ENCODE measurements at regions not wholly inside any gene's neighbourhood (a gene's known extent, or its start where the extent isn't known, plus 50 kb on each side); places are given as distances from the start of the nearest gene placed in this dataset.

GRCh38 chr16:6822041-6822440 is 510.6 kb upstream of the RBFOX1 start:
- DNase-seq (ENCODE audit: low read depth, low spot score), result no peak
- no peak overlapping the region for H3K4me3 ChIP-seq (replicated peaks in 1 of 3; ENCODE audit: insufficient read depth in 1 of 3, low read depth in 1 of 3, low read length in 3 of 3)
- no peak overlapping the region for H3K27ac ChIP-seq (ENCODE audit: insufficient read depth, low read depth, low read length)
- ChIA-PET CTCF (no interaction called here), POLR2A (no interaction called here)
- H3K27me3 ChIP-seq (ENCODE audit: control insufficient read depth in 2 of 2, insufficient read depth in 2 of 2, low read length in 2 of 2), result no peaks in the 10 kb centered on the region
- no peak for TF ChIP-seq JUN (IDR thresholded peaks at IDR 0.05; ENCODE audit: borderline replicate concordance, insufficient read depth, insufficient read length, low read depth)
- no peak for TF ChIP-seq GATA2 (IDR thresholded peaks at IDR 0.05; ENCODE audit: insufficient read depth, insufficient read length, low read depth, low read length)
- no peak for TF ChIP-seq FOS (IDR thresholded peaks at IDR 0.05; ENCODE audit: borderline replicate concordance, insufficient read depth, low read length)
- TF ChIP-seq POLR2AphosphoS5 (IDR thresholded peaks at IDR 0.05; ENCODE audit: insufficient read depth, low read depth, low read length), result no peak
- TF ChIP-seq POLR2A (IDR thresholded peaks at IDR 0.05; ENCODE audit: low read depth, low read length), result no peak
- no peak for TF ChIP-seq CTCF (IDR thresholded peaks at IDR 0.05; ENCODE audit: extremely low read depth in 1 of 2, insufficient read depth in 1 of 2, low read depth in 1 of 2, low read length in 2 of 2)
- TF ChIP-seq MYC (IDR thresholded peaks at IDR 0.05; ENCODE audit: low read depth, low read length), result no peak
- no peak for TF ChIP-seq MAX (IDR thresholded peaks at IDR 0.05; ENCODE audit: insufficient read depth, insufficient read length)
- no peak for TF ChIP-seq EZH2 (IDR thresholded peaks at IDR 0.05; ENCODE audit: borderline replicate concordance, low read depth, low read length, severe bottlenecking)
- H3K9me3 ChIP-seq (replicated peaks; ENCODE audit: control insufficient read depth, insufficient read depth, low read length), result peaks cover 8% of the 10 kb centered on the region
- H3K4me1 ChIP-seq (ENCODE audit: control insufficient read depth, extremely low read depth, insufficient read depth, low read length), result no peaks in the 10 kb centered on the region
- no peak for FAIRE-seq
- intact Hi-C loops (cut with micrococcal nuclease) (no loop called here), dilution Hi-C loops (cut with MboI; ENCODE audit: extremely low pct_ligation_motif_present, low sequenced_read_pairs) (no loop called here)
- no peaks in the 10 kb centered on the region for H3K79me2 ChIP-seq (ENCODE audit: control insufficient read depth, insufficient read depth, low read length)
- H3K9me1 ChIP-seq (replicated peaks; ENCODE audit: control insufficient read depth, extremely low read depth, insufficient read depth, low read length), result no peaks in the 10 kb centered on the region
- H3K4me2 ChIP-seq (ENCODE audit: insufficient read depth, low read length), result no peak overlapping the region
- no peaks in the 10 kb centered on the region for H4K20me1 ChIP-seq (replicated peaks; ENCODE audit: control insufficient read depth, extremely low read depth, insufficient read depth, low read length)
- no peak overlapping the region for H2AFZ ChIP-seq (ENCODE audit: low read depth, low read length)
- no peaks in the 10 kb centered on the region for H3K36me3 ChIP-seq (ENCODE audit: control insufficient read depth in 2 of 2, extremely low read depth in 1 of 2, insufficient read depth in 2 of 2, low read length in 2 of 2)
- no TSS peak for BruUV-seq (replicated peaks)
- H3K9ac ChIP-seq (replicated peaks; ENCODE audit: extremely low read depth, insufficient read depth, low read length), result no peak overlapping the region
